ENCODE measurements at regions not wholly inside any gene's neighbourhood (a gene's known extent, or its start where the extent isn't known, plus 50 kb on each side); places are given as distances from the start of the nearest gene placed in this dataset.

DNA sequence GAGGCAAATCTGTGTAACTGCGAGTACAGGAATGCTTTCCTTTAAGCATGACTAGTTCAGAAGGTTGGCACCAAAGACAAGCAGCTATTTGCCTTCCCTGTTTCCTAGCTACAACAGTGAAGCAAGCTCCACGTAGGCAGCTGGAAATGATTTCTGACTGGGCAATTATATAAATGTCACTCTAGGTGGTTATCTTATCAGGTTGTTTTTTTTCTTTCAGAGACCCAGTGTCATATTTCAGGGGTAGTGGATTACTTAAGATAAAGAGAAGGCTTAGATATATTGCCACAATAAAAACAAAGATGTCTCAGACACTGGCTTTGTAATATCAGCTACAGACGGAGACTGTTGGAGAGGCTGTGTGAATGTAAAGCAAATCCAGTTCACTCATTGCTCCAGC lies 748.9 kb upstream of the NXPH2 start:
- intact Hi-C loops (cut with micrococcal nuclease): no loop called here
- ATAC-seq (ENCODE audit: low read depth) (no peak), DNase-seq (no peak)
- peaks cover 13% of the 10 kb centered on the region for H3K9me3 Mint-ChIP-seq
- H3K36me3 Mint-ChIP-seq (ENCODE audit: low read depth): no peaks in the 10 kb centered on the region
- H3K4me1 Mint-ChIP-seq: no peaks in the 10 kb centered on the region
- ChIA-PET POLR2A (no interaction called here), CTCF (no interaction called here)
- H3K27me3 Mint-ChIP-seq: no peaks in the 10 kb centered on the region
- H3K27ac Mint-ChIP-seq: no peak overlapping the region
- TF ChIP-seq, protein P1, sequence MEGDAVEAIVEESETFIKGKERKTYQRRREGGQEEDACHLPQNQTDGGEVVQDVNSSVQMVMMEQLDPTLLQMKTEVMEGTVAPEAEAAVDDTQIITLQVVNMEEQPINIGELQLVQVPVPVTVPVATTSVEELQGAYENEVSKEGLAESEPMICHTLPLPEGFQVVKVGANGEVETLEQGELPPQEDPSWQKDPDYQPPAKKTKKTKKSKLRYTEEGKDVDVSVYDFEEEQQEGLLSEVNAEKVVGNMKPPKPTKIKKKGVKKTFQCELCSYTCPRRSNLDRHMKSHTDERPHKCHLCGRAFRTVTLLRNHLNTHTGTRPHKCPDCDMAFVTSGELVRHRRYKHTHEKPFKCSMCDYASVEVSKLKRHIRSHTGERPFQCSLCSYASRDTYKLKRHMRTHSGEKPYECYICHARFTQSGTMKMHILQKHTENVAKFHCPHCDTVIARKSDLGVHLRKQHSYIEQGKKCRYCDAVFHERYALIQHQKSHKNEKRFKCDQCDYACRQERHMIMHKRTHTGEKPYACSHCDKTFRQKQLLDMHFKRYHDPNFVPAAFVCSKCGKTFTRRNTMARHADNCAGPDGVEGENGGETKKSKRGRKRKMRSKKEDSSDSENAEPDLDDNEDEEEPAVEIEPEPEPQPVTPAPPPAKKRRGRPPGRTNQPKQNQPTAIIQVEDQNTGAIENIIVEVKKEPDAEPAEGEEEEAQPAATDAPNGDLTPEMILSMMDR (IDR thresholded peaks at IDR 0.05): no peak
- H3K4me3 Mint-ChIP-seq: no peak overlapping the region

DNA sequence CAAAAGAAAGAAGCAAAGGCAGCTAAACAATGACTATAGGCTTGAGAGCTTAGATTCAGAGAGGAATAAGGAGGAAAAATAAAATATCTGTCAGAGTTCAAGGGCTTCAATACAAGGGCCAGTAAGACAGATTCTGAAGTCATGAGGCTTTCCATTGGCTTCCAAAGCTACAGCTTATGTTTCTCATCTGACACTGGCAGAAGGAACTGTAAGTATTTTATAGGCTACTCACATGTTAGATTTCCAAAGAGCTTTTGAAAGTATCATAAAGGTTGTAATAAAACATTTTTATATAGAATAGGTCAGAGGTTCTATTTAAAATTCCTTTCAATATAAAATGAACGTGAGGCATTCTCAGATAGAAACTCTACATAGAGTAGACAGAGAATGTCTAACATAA lies 746.6 kb upstream of the NXPH2 start:
- peaks cover 14% of the 10 kb centered on the region for H3K9me3 Mint-ChIP-seq
- POLR2A ChIA-PET: no interaction called here
- TF ChIP-seq, protein P1 (IDR thresholded peaks at IDR 0.05): no peak
- H3K36me3 Mint-ChIP-seq (ENCODE audit: low read depth): no peaks in the 10 kb centered on the region
- H3K27ac Mint-ChIP-seq: no peak overlapping the region
- no peak for ATAC-seq (ENCODE audit: low read depth)
- no peaks in the 10 kb centered on the region for H3K27me3 Mint-ChIP-seq
- intact Hi-C loops (cut with micrococcal nuclease): no loop called here
- H3K4me1 Mint-ChIP-seq: no peaks in the 10 kb centered on the region
- H3K4me3 Mint-ChIP-seq: no peak overlapping the region
- DNase-seq: no peak
- CTCF ChIA-PET: no interaction called here

DNA sequence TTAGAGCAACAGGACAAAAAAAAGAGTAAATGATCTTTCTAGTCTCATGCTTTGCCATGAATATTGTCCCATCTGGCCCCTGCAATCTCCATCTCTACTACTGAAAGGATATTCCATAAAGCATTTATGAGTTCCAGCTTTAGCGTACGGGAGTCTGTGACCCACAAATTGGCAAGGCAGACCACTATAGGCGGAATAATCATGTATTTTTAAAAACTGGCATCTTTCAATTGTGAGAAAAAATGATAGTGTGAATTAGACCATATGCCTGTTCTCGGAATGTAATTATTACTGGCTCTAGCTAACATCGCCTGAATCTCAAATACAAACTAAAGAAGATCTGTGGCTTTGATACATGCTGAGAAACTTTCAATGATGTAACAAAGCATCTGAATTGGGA lies 738.1 kb upstream of the NXPH2 start:
- TF ChIP-seq, protein P1 (IDR thresholded peaks at IDR 0.05): no peak
- Mint-ChIP-seq H3K9me3 (no peaks in the 10 kb centered on the region), H3K27ac (no peak overlapping the region), H3K4me3 (no peak overlapping the region), H3K36me3 (ENCODE audit: low read depth) (no peaks in the 10 kb centered on the region), H3K27me3 (no peaks in the 10 kb centered on the region), H3K4me1 (no peaks in the 10 kb centered on the region)
- intact Hi-C loops (cut with micrococcal nuclease): no loop called here
- ChIA-PET POLR2A (no interaction called here), CTCF (no interaction called here)
- no peak for ATAC-seq (ENCODE audit: low read depth)
- DNase-seq: no peak

DNA sequence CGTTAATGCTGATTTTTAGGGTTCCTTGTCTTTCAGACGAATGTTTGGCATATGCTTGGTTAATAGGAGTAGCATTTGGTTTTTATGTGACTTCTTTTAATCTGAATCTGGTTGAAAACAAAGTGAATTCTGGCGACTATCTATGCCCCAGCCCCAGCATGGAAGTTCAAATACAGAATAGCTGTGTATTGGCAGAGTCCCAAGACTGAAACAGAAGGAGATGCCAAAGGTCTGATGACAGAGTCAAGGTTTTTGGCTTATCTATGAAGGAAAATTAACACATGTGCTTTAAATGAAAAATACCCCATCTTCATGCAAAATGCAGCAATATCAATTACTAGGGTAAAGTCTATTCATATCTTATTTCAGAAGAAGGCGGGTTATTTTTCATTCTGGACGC lies 734.8 kb upstream of the NXPH2 start:
- Mint-ChIP-seq H3K36me3 (ENCODE audit: low read depth) (no peaks in the 10 kb centered on the region), H3K4me3 (no peak overlapping the region), H3K27me3 (no peaks in the 10 kb centered on the region), H3K9me3 (no peaks in the 10 kb centered on the region), H3K4me1 (no peaks in the 10 kb centered on the region), H3K27ac (no peak overlapping the region)
- intact Hi-C loops (cut with micrococcal nuclease): no loop called here
- TF ChIP-seq, protein P1 (IDR thresholded peaks at IDR 0.05): no peak
- CTCF ChIA-PET: no interaction called here
- DNase-seq (no peak), ATAC-seq (ENCODE audit: low read depth) (no peak)
- POLR2A ChIA-PET: no interaction called here

DNA sequence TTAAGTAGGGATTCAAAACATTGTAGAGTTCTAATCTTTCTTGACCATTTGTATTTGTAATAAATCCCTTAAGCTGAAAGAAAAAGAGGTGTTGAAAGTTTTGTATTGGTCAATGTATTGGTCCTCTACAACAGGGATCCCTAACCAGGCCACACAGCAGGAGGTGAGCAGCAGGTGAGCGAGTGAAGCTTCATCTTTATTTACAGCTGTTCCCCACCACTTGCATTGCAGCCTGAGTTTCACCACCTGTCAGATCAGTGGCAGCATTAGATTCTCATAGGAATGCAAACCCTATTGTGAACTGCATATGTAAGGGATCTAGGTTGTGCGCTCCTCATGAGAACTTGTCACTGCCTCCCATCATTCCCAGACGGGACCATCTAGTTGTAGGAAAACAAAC lies 715.7 kb upstream of the NXPH2 start:
- TF ChIP-seq, protein P1 (IDR thresholded peaks at IDR 0.05): no peak
- no peaks in the 10 kb centered on the region for H3K4me1 Mint-ChIP-seq
- DNase-seq (no peak), ATAC-seq (ENCODE audit: low read depth) (no peak)
- H3K9me3 Mint-ChIP-seq: peaks cover 8% of the 10 kb centered on the region
- H3K27ac Mint-ChIP-seq: no peak overlapping the region
- no peaks in the 10 kb centered on the region for H3K36me3 Mint-ChIP-seq (ENCODE audit: low read depth)
- H3K4me3 Mint-ChIP-seq: no peak overlapping the region
- ChIA-PET CTCF (no interaction called here), POLR2A (no interaction called here)
- no peaks in the 10 kb centered on the region for H3K27me3 Mint-ChIP-seq
- intact Hi-C loops (cut with micrococcal nuclease): no loop called here

Measured in activated B cell treated with CpG ODN at 0.5 μM for 24 hours (primary cell).